HepG2 (cell line): ENCODE measurements at regions not wholly inside any gene's neighbourhood (a gene's known extent, or its start where the extent isn't known, plus 50 kb on each side); places are given as distances from the start of the nearest gene placed in this dataset.

Experiments used
- BRF2 ChIP-seq: sonication (generic); formaldehyde crosslinking; IDR thresholded peaks from 2 replicates; pipeline ENCODE4 v1.8.1; 2022; ENCODE audit warnings: mild to moderate bottlenecking, missing genetic modification reagents
- KLF13 ChIP-seq: sonication (generic); formaldehyde crosslinking; IDR thresholded peaks from 2 replicates; pipeline ENCODE4 v1.4.0; 2020; ENCODE audit warnings: mild to moderate bottlenecking, missing genetic modification reagents
- MXI1 ChIP-seq: IDR thresholded peaks from 3 replicates; pipeline ENCODE4 v1.6.1; 2012; ENCODE audit warnings: low read depth, low read length, inconsistent platforms, borderline replicate concordance
- MYNN ChIP-seq: sonication (generic); formaldehyde crosslinking; IDR thresholded peaks from 2 replicates; pipeline ENCODE4 v1.4.0; 2020; ENCODE audit warnings: mild to moderate bottlenecking, low read depth, missing genetic modification reagents
- POLR2AphosphoS2 ChIP-seq: IDR thresholded peaks from 2 replicates; pipeline ENCODE4 v1.6.1; 2011; ENCODE audit warnings: low read depth, low read length, improper control_type of control experiment
- RFX5 ChIP-seq: IDR thresholded peaks from 2 replicates; pipeline ENCODE4 v1.6.1; 2011; ENCODE audit warnings: low read depth, low read length, improper control_type of control experiment
- ZNF138 ChIP-seq: sonication (generic); formaldehyde crosslinking; IDR thresholded peaks from 2 replicates; pipeline ENCODE4 v1.5.0; 2020; ENCODE audit warnings: mild to moderate bottlenecking, low read depth, missing genetic modification reagents
- TF ChIP-seq, protein P1 (sequence below): sonication (generic); formaldehyde crosslinking; IDR thresholded peaks from 2 replicates; pipeline ENCODE4 v1.5.0; 2020; ENCODE audit warnings: mild to moderate bottlenecking, missing genetic modification reagents, moderate library complexity

DNA sequence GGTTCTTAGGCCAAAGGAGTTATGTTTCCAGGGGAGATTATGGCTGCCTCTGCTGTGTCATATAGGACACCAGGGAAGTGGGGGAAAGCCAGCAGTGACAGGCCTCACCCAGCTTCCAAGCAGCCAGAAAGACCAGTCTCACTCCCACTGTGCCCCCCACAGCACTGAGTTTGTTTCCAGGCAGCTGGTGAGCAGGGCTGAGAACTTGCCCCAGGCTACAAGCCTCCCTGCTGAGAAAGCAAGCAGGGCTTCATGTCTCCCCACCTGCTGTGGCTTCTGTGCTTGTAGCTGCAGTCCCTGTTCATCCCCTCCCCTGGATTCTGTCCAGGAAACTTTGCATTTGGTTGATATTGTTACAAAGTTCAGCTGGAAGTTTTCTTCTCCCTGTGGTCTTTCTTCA, 376.3 kb downstream of the PDCD6IP start:
- TF ChIP-seq, protein P1, sequence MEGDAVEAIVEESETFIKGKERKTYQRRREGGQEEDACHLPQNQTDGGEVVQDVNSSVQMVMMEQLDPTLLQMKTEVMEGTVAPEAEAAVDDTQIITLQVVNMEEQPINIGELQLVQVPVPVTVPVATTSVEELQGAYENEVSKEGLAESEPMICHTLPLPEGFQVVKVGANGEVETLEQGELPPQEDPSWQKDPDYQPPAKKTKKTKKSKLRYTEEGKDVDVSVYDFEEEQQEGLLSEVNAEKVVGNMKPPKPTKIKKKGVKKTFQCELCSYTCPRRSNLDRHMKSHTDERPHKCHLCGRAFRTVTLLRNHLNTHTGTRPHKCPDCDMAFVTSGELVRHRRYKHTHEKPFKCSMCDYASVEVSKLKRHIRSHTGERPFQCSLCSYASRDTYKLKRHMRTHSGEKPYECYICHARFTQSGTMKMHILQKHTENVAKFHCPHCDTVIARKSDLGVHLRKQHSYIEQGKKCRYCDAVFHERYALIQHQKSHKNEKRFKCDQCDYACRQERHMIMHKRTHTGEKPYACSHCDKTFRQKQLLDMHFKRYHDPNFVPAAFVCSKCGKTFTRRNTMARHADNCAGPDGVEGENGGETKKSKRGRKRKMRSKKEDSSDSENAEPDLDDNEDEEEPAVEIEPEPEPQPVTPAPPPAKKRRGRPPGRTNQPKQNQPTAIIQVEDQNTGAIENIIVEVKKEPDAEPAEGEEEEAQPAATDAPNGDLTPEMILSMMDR (CRISPR knock-in tag): no peak
- TF ChIP-seq RFX5 (no peak), MYNN (CRISPR knock-in tag) (no peak), BRF2 (CRISPR knock-in tag) (no peak), KLF13 (CRISPR knock-in tag) (no peak), MXI1 (no peak), POLR2AphosphoS2 (no peak), ZNF138 (CRISPR knock-in tag) (no peak)
